ENCODE measurements at regions not wholly inside any gene's neighbourhood (a gene's known extent, or its start where the extent isn't known, plus 50 kb on each side); places are given as distances from the start of the nearest gene placed in this dataset.

GRCh38 chr1:95509989-95510388, 276.0 kb downstream of the RWDD3 start:
- Histone ChIP-seq H3K36me3 (replicated peaks in 1 of 2; ENCODE audit: control insufficient read depth in 1 of 2, insufficient read depth in 2 of 2, low read length in 2 of 2) (no peaks in the 10 kb centered on the region), H3K4me1 (ENCODE audit: insufficient read depth, low read length) (no peaks in the 10 kb centered on the region), H3K27me3 (ENCODE audit: control insufficient read depth in 1 of 2, insufficient read depth in 2 of 2, low read length in 2 of 2) (no peaks in the 10 kb centered on the region; a peak in 1 of 5 replicates), H4K20me1 (ENCODE audit: insufficient read depth, low read length) (no peaks in the 10 kb centered on the region), H3K27ac (ENCODE audit: extremely low read length, insufficient read depth, low read length) (no peak overlapping the region), H3K79me2 (ENCODE audit: insufficient read depth, low read length) (no peaks in the 10 kb centered on the region), H3K9me3 (ENCODE audit: low read length) (no peaks in the 10 kb centered on the region), H2AFZ (ENCODE audit: low read length) (no peak overlapping the region), H3K4me3 (replicated peaks in 1 of 3; ENCODE audit: insufficient read depth in 1 of 3, low read depth in 2 of 3, low read length in 3 of 3) (no peak overlapping the region), H3K4me2 (ENCODE audit: low read depth, low read length) (no peak overlapping the region), H3K9ac (ENCODE audit: insufficient read depth, low read depth, low read length) (no peak overlapping the region)
- FAIRE-seq (no peak), DNase-seq (ENCODE audit: low spot score) (no peak), ATAC-seq (no peak)
- CTCF ChIA-PET (ENCODE audit: low intra/inter-chr PET ratio, low total read pairs): no interaction called here
- BruUV-seq (replicated peaks): no TSS peak
- in situ Hi-C loops (cut with HindIII; ENCODE audit: extremely low pct_ligation_motif_present, low pct_unique_long_range_greater_than_20kb): no loop called here
- POLR2A ChIA-PET: no interaction called here
- no peak for TF ChIP-seq ZBTB3 (CRISPR knock-in tag; IDR thresholded peaks at IDR 0.05; ENCODE audit: borderline replicate concordance, low read depth)
- TF ChIP-seq GMEB1 (CRISPR knock-in tag; IDR thresholded peaks at IDR 0.05; ENCODE audit: borderline replicate concordance): no peak
- TF ChIP-seq XBP1 (CRISPR knock-in tag; IDR thresholded peaks at IDR 0.05): no peak
- no peak for TF ChIP-seq RBM22 (optimal IDR thresholded peaks at IDR 0.05; ENCODE audit: low read length)
- TF ChIP-seq SNAPC5 (CRISPR knock-in tag; IDR thresholded peaks at IDR 0.05; ENCODE audit: borderline replicate concordance): no peak
- no peak for TF ChIP-seq ATM (IDR thresholded peaks at IDR 0.05; ENCODE audit: borderline replicate concordance)
- no peak for TF ChIP-seq ZKSCAN1 (IDR thresholded peaks at IDR 0.05; ENCODE audit: low read length)
- TF ChIP-seq ZNF431 (CRISPR knock-in tag; IDR thresholded peaks at IDR 0.05; ENCODE audit: borderline replicate concordance, low read depth): no peak
- TF ChIP-seq ZNF484 (CRISPR knock-in tag; IDR thresholded peaks at IDR 0.05; ENCODE audit: borderline replicate concordance, low read depth): no peak
- no peak for TF ChIP-seq ZNF34 (CRISPR knock-in tag; IDR thresholded peaks at IDR 0.05; ENCODE audit: borderline replicate concordance)
- WGBS (ENCODE audit: low lambda C conversion rate): 9% methylated on average over 8 of the region's 8 CpGs
- intact Hi-C loops (cut with micrococcal nuclease; ENCODE audit: unreplicated experiment): no loop called here
